ENCODE measurements at regions not wholly inside any gene's neighbourhood (a gene's known extent, or its start where the extent isn't known, plus 50 kb on each side); places are given as distances from the start of the nearest gene placed in this dataset.

DNA sequence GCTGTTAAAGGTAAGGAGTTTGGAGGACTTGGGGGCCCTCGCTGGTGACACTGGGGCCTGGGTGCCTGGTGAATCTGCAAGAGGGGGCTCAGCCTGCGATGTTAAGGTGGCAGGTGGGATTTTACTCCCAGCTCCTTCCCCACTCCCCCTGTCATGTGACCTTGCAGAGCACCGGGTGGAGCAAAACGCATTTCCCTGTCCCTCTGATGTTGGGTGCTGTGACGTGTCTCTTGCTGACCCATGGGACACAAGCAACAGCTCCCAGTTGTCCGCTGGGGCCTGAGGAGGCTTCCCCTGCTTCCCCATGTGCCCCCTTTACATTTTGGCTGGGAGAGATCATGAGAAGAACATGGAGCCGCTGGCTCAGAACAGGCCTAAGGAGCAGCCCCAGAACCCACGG lies 319.0 kb downstream of the MATN1 start (continued):
- TF ChIP-seq, protein P1, sequence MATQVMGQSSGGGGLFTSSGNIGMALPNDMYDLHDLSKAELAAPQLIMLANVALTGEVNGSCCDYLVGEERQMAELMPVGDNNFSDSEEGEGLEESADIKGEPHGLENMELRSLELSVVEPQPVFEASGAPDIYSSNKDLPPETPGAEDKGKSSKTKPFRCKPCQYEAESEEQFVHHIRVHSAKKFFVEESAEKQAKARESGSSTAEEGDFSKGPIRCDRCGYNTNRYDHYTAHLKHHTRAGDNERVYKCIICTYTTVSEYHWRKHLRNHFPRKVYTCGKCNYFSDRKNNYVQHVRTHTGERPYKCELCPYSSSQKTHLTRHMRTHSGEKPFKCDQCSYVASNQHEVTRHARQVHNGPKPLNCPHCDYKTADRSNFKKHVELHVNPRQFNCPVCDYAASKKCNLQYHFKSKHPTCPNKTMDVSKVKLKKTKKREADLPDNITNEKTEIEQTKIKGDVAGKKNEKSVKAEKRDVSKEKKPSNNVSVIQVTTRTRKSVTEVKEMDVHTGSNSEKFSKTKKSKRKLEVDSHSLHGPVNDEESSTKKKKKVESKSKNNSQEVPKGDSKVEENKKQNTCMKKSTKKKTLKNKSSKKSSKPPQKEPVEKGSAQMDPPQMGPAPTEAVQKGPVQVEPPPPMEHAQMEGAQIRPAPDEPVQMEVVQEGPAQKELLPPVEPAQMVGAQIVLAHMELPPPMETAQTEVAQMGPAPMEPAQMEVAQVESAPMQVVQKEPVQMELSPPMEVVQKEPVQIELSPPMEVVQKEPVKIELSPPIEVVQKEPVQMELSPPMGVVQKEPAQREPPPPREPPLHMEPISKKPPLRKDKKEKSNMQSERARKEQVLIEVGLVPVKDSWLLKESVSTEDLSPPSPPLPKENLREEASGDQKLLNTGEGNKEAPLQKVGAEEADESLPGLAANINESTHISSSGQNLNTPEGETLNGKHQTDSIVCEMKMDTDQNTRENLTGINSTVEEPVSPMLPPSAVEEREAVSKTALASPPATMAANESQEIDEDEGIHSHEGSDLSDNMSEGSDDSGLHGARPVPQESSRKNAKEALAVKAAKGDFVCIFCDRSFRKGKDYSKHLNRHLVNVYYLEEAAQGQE (IDR thresholded peaks at IDR 0.05; ENCODE audit: low read depth) = no peak
- TF ChIP-seq SRF (IDR thresholded peaks at IDR 0.05; ENCODE audit: low read depth) = no peak
- TF ChIP-seq RAD21 (IDR thresholded peaks at IDR 0.05; ENCODE audit: low read depth) = no peak
- TF ChIP-seq, protein P2, sequence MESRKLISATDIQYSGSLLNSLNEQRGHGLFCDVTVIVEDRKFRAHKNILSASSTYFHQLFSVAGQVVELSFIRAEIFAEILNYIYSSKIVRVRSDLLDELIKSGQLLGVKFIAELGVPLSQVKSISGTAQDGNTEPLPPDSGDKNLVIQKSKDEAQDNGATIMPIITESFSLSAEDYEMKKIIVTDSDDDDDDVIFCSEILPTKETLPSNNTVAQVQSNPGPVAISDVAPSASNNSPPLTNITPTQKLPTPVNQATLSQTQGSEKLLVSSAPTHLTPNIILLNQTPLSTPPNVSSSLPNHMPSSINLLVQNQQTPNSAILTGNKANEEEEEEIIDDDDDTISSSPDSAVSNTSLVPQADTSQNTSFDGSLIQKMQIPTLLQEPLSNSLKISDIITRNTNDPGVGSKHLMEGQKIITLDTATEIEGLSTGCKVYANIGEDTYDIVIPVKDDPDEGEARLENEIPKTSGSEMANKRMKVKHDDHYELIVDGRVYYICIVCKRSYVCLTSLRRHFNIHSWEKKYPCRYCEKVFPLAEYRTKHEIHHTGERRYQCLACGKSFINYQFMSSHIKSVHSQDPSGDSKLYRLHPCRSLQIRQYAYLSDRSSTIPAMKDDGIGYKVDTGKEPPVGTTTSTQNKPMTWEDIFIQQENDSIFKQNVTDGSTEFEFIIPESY (IDR thresholded peaks at IDR 0.05; ENCODE audit: extremely low read depth, insufficient replicate concordance, low read length) = no peak

DNA sequence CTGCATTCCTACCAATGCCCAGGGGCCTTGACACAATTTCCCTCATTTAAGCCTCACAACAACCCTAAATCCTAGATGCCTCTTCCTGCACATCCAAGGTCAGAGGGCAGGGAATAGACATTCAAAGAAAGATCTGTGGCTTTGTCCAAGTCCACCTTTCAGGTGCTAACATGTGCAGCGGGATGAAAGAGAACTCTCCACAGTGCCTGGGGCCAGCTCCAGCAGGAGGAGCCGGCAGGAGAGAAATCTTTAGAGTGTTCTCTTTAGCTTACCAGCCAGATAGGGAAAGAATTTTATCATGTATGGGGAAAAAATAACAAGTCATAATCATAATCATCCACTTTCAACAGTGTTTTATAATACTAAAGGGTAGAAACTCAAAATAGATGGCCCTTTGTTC lies 319.7 kb downstream of the MATN1 start:
- BruUV-seq (replicated peaks) = no TSS peak
- no peak overlapping the region for H3K4me3 ChIP-seq (replicated peaks in 1 of 2; ENCODE audit: low read depth in 1 of 2, low read length in 2 of 2)
- ChIA-PET POLR2A (interaction anchor here (1.3 kb wide), 1 partner anchor 24 kb away, joined by 3 read pairs; no protein-coding TSS in a partner anchor), CTCF (interaction anchor here (1.9 kb wide), 1 partner anchor 23 kb away, joined by 8 read pairs; no protein-coding TSS in a partner anchor), RAD21 (ENCODE audit: low non-redundant PET in 1 of 2, low total read pairs in 2 of 2, uncharacterized antibody in 2 of 2, unreplicated experiment in 2 of 2) (no interaction called here)
- no peaks in the 10 kb centered on the region for H3K36me3 ChIP-seq (ENCODE audit: control insufficient read depth in 1 of 2, insufficient read depth in 2 of 2, low read length in 2 of 2)
- DNase-seq (ENCODE audit: low read depth, low spot score) (no peak), ATAC-seq (no peak)
- no peaks in the 10 kb centered on the region for H3K9me3 ChIP-seq (ENCODE audit: control insufficient read depth in 1 of 2, insufficient read depth in 1 of 2, low read depth in 1 of 2, low read length in 2 of 2)
- intact Hi-C loops (cut with micrococcal nuclease) = no loop called here
- no peak overlapping the region for H2AFZ ChIP-seq (ENCODE audit: low read depth, low read length, poor library complexity, severe bottlenecking)
- no peak overlapping the region for H3K27ac ChIP-seq (ENCODE audit: low read depth, low read length)
- no peaks in the 10 kb centered on the region for H3K79me2 ChIP-seq (ENCODE audit: insufficient read depth, low read length)
- H4K20me1 ChIP-seq (ENCODE audit: insufficient read depth) = no peaks in the 10 kb centered on the region
- H3K4me2 ChIP-seq (ENCODE audit: low read length) = no peak overlapping the region
- H3K4me1 ChIP-seq (ENCODE audit: control insufficient read depth in 1 of 2, insufficient read depth in 2 of 2, low read length in 2 of 2) = peaks cover 0 to 6% of the 10 kb centered on the region in 2 experiments; a peak in 1 of 4 replicates
- H3K9me2 ChIP-seq (ENCODE audit: insufficient read depth) = no peaks in the 10 kb centered on the region
- H3K9ac ChIP-seq (ENCODE audit: low read length) = no peak overlapping the region
- TF ChIP-seq EZH2 (IDR thresholded peaks at IDR 0.05) (no peak), EGR1 (IDR thresholded peaks at IDR 0.05; ENCODE audit: low read depth) (no peak), YY1 (IDR thresholded peaks at IDR 0.05; ENCODE audit: extremely low read depth, insufficient replicate concordance, low read depth, low read length) (no peak), SRF (IDR thresholded peaks at IDR 0.05; ENCODE audit: low read depth) (no peak), ELF1 (IDR thresholded peaks at IDR 0.05; ENCODE audit: borderline replicate concordance, low read depth) (no peak)
- TF ChIP-seq, protein P3, sequence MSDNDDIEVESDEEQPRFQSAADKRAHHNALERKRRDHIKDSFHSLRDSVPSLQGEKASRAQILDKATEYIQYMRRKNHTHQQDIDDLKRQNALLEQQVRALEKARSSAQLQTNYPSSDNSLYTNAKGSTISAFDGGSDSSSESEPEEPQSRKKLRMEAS (IDR thresholded peaks at IDR 0.05) = no peak
- TF ChIP-seq, protein P1 (IDR thresholded peaks at IDR 0.05; ENCODE audit: low read depth) = no peak
- no peaks in the 10 kb centered on the region for H3K27me3 ChIP-seq (ENCODE audit: insufficient read depth, low read length)

All from HCT116 (cell line).